BJ (cell line): ENCODE measurements at regions not wholly inside any gene's neighbourhood (a gene's known extent, or its start where the extent isn't known, plus 50 kb on each side); places are given as distances from the start of the nearest gene placed in this dataset.

Source experiments
- CTCF ChIA-PET: fragments of 350-600 bp; formaldehyde crosslinking; extraction: SDS; loops from one replicate; lab custom pipeline; 2021; ENCODE audit warnings: antibody characterized with exemption, inconsistent platforms; lab: Yijun Ruan, JAX
- POLR2A ChIA-PET: fragments of 300-600 bp; sonication (Branson Sonifier 250); formaldehyde crosslinking; extraction: SDS; loops from one replicate; lab custom pipeline; 2021; ENCODE audit warnings: antibody characterized with exemption; lab: Charles Lee
- DNase-seq: peaks from one replicate; pipeline ENCODE4 v3.0.0-alpha.2; 2011; ENCODE audit warnings: low read depth
- H3K27me3 ChIP-seq: 2 replicates; pipeline ENCODE4 v1.6.0; 2011; ENCODE audit warnings: low read length; ENCODE audit not compliant: control insufficient read depth, insufficient read depth
- H3K36me3 ChIP-seq: 2 replicates; pipeline ENCODE4 v1.5.1; 2011; ENCODE audit warnings: low read length; ENCODE audit not compliant: control insufficient read depth, insufficient read depth
- H3K4me3 ChIP-seq: 2 replicates; pipeline ENCODE4 v1.5.1; 2011; ENCODE audit warnings: low read depth, mild to moderate bottlenecking, control low read depth, low read length
- CTCF ChIP-seq: IDR thresholded peaks from 2 replicates; pipeline ENCODE4 v1.5.1; 2011; ENCODE audit warnings: low read depth, mild to moderate bottlenecking, control low read depth, inconsistent platforms, low read length, moderate library complexity; ENCODE audit not compliant: insufficient read depth

GRCh38 chr13:37446503-37446902 is 152.1 kb downstream of the POSTN start:
- DNase-seq, result peak; percentile 85
- no peak for TF ChIP-seq CTCF
- Histone ChIP-seq H3K4me3 (no peak overlapping the region), H3K36me3 (no peaks in the 10 kb centered on the region), H3K27me3 (no peaks in the 10 kb centered on the region)
- ChIA-PET CTCF (no interaction called here), POLR2A (no interaction called here)

DNA sequence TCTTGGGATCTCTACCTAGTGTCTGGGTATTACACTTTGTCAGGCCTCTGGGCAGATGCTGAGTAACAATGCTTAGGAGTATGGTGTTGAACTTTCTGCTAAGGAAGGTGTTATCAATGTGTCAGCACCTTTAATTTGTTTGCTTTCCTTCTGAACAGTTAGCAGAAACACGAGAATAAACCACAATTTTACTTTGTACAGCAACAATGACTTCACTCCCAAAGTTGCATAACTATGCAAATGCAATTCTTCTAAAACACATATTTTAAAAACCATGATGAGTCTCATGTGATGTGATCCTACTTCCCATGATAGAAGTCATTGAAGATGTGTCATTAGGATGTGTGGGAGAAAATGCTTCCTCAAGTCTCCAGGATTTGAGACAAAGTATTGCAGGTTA is 155.0 kb downstream of the POSTN start:
- H3K36me3 ChIP-seq, result no peaks in the 10 kb centered on the region
- no peaks in the 10 kb centered on the region for H3K27me3 ChIP-seq
- ChIA-PET CTCF (no interaction called here), POLR2A (no interaction called here)
- TF ChIP-seq CTCF, result no peak
- H3K4me3 ChIP-seq, result no peak overlapping the region
- peak; percentile 78 for DNase-seq

DNA sequence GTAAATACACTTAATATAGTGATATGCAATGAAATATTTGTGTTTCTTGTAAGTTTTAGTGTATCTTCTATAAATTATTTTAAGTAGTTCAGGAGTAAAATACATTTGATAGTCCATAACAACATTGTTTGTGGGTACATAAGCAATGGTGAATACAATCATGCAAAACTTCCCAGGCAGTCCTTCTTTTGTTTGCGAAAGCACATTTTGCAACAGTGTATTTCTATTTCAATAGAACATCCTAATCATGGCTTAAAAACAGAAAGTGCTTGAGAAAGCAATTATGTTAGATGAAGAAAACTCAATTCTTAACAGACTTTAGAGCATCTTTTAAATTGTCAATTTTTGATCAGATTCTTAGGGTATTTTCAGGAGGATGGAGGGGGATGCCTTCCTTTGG is 155.6 kb downstream of the POSTN start:
- Histone ChIP-seq H3K27me3 (no peaks in the 10 kb centered on the region), H3K36me3 (no peaks in the 10 kb centered on the region), H3K4me3 (no peak overlapping the region)
- no peak for TF ChIP-seq CTCF
- no peak for DNase-seq
- POLR2A ChIA-PET, result no interaction called here
- CTCF ChIA-PET, result no interaction called here

DNA sequence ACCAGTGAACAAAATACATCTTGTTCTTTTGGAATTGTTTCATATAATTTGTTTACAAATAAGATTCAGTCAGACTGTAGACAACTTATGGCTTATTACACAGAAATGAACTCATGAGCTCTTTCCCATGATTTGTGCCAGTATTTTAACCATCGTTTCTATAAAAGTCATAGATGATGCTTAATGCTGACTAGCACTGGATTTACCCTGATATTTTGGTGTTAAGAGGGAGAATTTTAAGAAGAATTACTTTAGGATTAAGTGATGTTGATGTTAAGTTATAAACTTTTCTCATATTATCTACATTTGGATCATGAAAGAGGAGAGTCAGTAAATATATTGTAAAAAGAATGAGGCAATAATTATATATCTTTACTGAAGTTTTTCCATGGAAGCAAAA is 162.7 kb downstream of the POSTN start:
- TF ChIP-seq CTCF, result no peak
- CTCF ChIA-PET, result no interaction called here
- POLR2A ChIA-PET, result no interaction called here
- no peaks in the 10 kb centered on the region for H3K36me3 ChIP-seq
- no peaks in the 10 kb centered on the region for H3K27me3 ChIP-seq
- DNase-seq, result no peak
- no peak overlapping the region for H3K4me3 ChIP-seq

GRCh38 chr13:37433086-37433485 is 165.5 kb downstream of the POSTN start:
- no peak for DNase-seq
- Histone ChIP-seq H3K4me3 (no peak overlapping the region), H3K36me3 (no peaks in the 10 kb centered on the region), H3K27me3 (no peaks in the 10 kb centered on the region)
- ChIA-PET CTCF (no interaction called here), POLR2A (no interaction called here)
- TF ChIP-seq CTCF, result no peak
